ENCODE measurements at regions not wholly inside any gene's neighbourhood (a gene's known extent, or its start where the extent isn't known, plus 50 kb on each side); places are given as distances from the start of the nearest gene placed in this dataset.

GRCh38 chr13:106941779-106942178 lies 373.8 kb upstream of the ARGLU1 start:
- TF ChIP-seq CTCF (conservative IDR thresholded peaks at IDR 0.05; ENCODE audit: low read depth, low read length) (no peak), EZH2 (IDR thresholded peaks at IDR 0.05; ENCODE audit: low read length, unreplicated experiment) (no peak), EZH2phosphoT487 (IDR thresholded peaks at IDR 0.05; ENCODE audit: borderline replicate concordance, low read length) (no peak)

Data from PC-3 (cell line).